A549 (cell line): ENCODE measurements at regions not wholly inside any gene's neighbourhood (a gene's known extent, or its start where the extent isn't known, plus 50 kb on each side); places are given as distances from the start of the nearest gene placed in this dataset.

Experiments used
- ATAC-seq, 2 experiments: fragments of 200-7000 bp in 1 of 2; fragments of >200 bp in 1 of 2; cut with Nextera tagmentation in 1 of 2; cut with Tn5 transposase in 1 of 2; 3 replicates each; pipeline versions ENCODE4 v1.8.0 to v1.9.1; 2018 to 2020; ENCODE audit warnings: mild to moderate bottlenecking in 1 of 2, moderate library complexity in 1 of 2
- CTCF ChIA-PET: fragments of 300-600 bp; sonication (Branson Sonifier 250); formaldehyde crosslinking; extraction: SDS; loops from one replicate; lab custom pipeline; 2021; ENCODE audit warnings: antibody characterized with exemption, inconsistent platforms; lab: Yijun Ruan, JAX
- POLR2A ChIA-PET: fragments of 350-600 bp; formaldehyde crosslinking; extraction: SDS; loops from one replicate; lab custom pipeline; 2021; ENCODE audit warnings: antibody characterized with exemption, inconsistent platforms; lab: Yijun Ruan, JAX
- DNase-seq, 2 experiments: peaks; one replicate each; pipeline versions ENCODE4 v3.0.0 to v3.0.0-alpha.2; 2011 to 2016; ENCODE audit warnings: low read depth in 1 of 2, low spot score in 1 of 2
- FAIRE-seq: peaks from 2 replicates; lab custom pipeline; 2011; peaks lifted over from hg19 to GRCh38; lab: Jason Lieb, UNC
- H3K27ac ChIP-seq, 2 experiments: fragments of >200 bp; sonication (Bioruptor Twin); formaldehyde crosslinking; 3 replicates each; pipeline ENCODE4 v1.5.1; 2016 to 2017
- H3K4me1 ChIP-seq: fragments of >200 bp; sonication (Bioruptor Twin); formaldehyde crosslinking; 3 replicates; pipeline ENCODE4 v1.6.1; 2016
- H3K4me2 ChIP-seq: fragments of >200 bp; sonication (Bioruptor Twin); formaldehyde crosslinking; 3 replicates; pipeline ENCODE4 v1.6.1; 2016
- H3K4me3 ChIP-seq: fragments of >200 bp; sonication (Bioruptor Twin); formaldehyde crosslinking; 3 replicates; pipeline ENCODE4 v1.5.1; 2016
- H3K9me3 ChIP-seq: fragments of >200 bp; sonication (Bioruptor Twin); formaldehyde crosslinking; 3 replicates; pipeline ENCODE4 v1.6.1; 2016
- BCL3 ChIP-seq: fragments of >200 bp; sonication (Bioruptor Twin); formaldehyde crosslinking; IDR thresholded peaks from 3 replicates; pipeline ENCODE4 v1.6.1; 2016
- CBX2 ChIP-seq: fragments of 200-600 bp; sonication (generic); IDR thresholded peaks from 2 replicates; pipeline ENCODE4 v1.6.1; 2016; ENCODE audit warnings: low read depth, mild to moderate bottlenecking, borderline replicate concordance
- CBX8 ChIP-seq: fragments of 200-600 bp; sonication (generic); IDR thresholded peaks from 2 replicates; pipeline ENCODE4 v1.6.1; 2016
- EHMT2 ChIP-seq: fragments of 200-600 bp; sonication (generic); IDR thresholded peaks from 2 replicates; pipeline ENCODE4 v1.6.1; 2016; ENCODE audit warnings: antibody characterized with exemption, low read depth, mild to moderate bottlenecking, moderate library complexity
- EP300 ChIP-seq, 2 experiments: fragments of >200 bp; sonication (Bioruptor Twin); formaldehyde crosslinking; IDR thresholded peaks; 2 replicates in 1 of 2; 3 replicates in 1 of 2; pipeline ENCODE4 v1.6.1; 2016 to 2017
- ESRRA ChIP-seq: fragments of 150-350 bp; IDR thresholded peaks from 2 replicates; pipeline ENCODE4 v1.6.1; 2014; ENCODE audit warnings: mild to moderate bottlenecking, low read length, borderline replicate concordance
- HOXB13 ChIP-seq: fragments of 250-450 bp; sonication (Bioruptor Pico); IDR thresholded peaks from 2 replicates; pipeline ENCODE4 v1.5.0; 2020; ENCODE audit warnings: low read depth, mild to moderate bottlenecking, moderate library complexity
- KDM1A ChIP-seq: fragments of 200-600 bp; sonication (generic); IDR thresholded peaks from 2 replicates; pipeline ENCODE4 v1.6.1; 2016; ENCODE audit warnings: low read depth, mild to moderate bottlenecking
- MAFK ChIP-seq: fragments of 450-650 bp; IDR thresholded peaks from 2 replicates; pipeline ENCODE4 v1.6.1; 2014; ENCODE audit not compliant: partially characterized antibody
- MYC ChIP-seq: IDR thresholded peaks from 2 replicates; pipeline ENCODE4 v1.6.1; 2012; ENCODE audit warnings: mild to moderate bottlenecking, inconsistent platforms, low read length, improper control_type of control experiment, borderline replicate concordance
- NPAS2 ChIP-seq: fragments of 250-450 bp; sonication (Bioruptor Pico); IDR thresholded peaks from 2 replicates; pipeline ENCODE4 v1.8.0; 2022; ENCODE audit warnings: mild to moderate bottlenecking, moderate library complexity, borderline replicate concordance
- RARB ChIP-seq: fragments of 250-450 bp; sonication (Bioruptor Pico); IDR thresholded peaks from 2 replicates; pipeline ENCODE4 v1.8.0; 2021; ENCODE audit warnings: mild to moderate bottlenecking, moderate library complexity
- RCOR1 ChIP-seq: fragments of 150-350 bp; IDR thresholded peaks from 2 replicates; pipeline ENCODE4 v1.6.1; 2014; ENCODE audit warnings: antibody characterized with exemption, low read length, low read depth
- RFX5 ChIP-seq: fragments of 450-650 bp; IDR thresholded peaks from 2 replicates; pipeline ENCODE4 v1.7.1; 2014; ENCODE audit warnings: antibody characterized with exemption, mild to moderate bottlenecking, moderate library complexity
- RNF2 ChIP-seq: fragments of 200-600 bp; sonication (generic); IDR thresholded peaks from 2 replicates; pipeline ENCODE4 v1.6.1; 2016; ENCODE audit warnings: low read depth, mild to moderate bottlenecking, antibody characterized with exemption, moderate library complexity, borderline replicate concordance
- TFCP2L1 ChIP-seq: fragments of 250-450 bp; sonication (Bioruptor Pico); IDR thresholded peaks from 2 replicates; pipeline ENCODE4 v1.5.0; 2021; ENCODE audit warnings: mild to moderate bottlenecking
- ZFP36 ChIP-seq: fragments of 450-650 bp; IDR thresholded peaks from 2 replicates; pipeline ENCODE4 v1.6.1; 2014; ENCODE audit warnings: borderline replicate concordance; ENCODE audit not compliant: partially characterized antibody
- WGBS: methylation state at CpG from one replicate; pipeline ENCODE4 v1.1.6; 2017; ENCODE audit errors: missing lambda C conversion rate; 5-methylcytosine and 5-hydroxymethylcytosine counted together
- TF ChIP-seq, protein P1 (sequence below): fragments of 150-350 bp; IDR thresholded peaks from 2 replicates; pipeline ENCODE4 v1.6.1; 2014; ENCODE audit warnings: low read depth, mild to moderate bottlenecking, low read length
- TF ChIP-seq, protein P2 (sequence below): IDR thresholded peaks from 2 replicates; pipeline ENCODE4 v1.6.1; 2012
- TF ChIP-seq, protein P3 (sequence below): fragments of 200-600 bp; sonication (generic); IDR thresholded peaks from 2 replicates; pipeline ENCODE4 v1.6.1; 2016; ENCODE audit warnings: antibody characterized with exemption, mild to moderate bottlenecking, moderate library complexity

DNA sequence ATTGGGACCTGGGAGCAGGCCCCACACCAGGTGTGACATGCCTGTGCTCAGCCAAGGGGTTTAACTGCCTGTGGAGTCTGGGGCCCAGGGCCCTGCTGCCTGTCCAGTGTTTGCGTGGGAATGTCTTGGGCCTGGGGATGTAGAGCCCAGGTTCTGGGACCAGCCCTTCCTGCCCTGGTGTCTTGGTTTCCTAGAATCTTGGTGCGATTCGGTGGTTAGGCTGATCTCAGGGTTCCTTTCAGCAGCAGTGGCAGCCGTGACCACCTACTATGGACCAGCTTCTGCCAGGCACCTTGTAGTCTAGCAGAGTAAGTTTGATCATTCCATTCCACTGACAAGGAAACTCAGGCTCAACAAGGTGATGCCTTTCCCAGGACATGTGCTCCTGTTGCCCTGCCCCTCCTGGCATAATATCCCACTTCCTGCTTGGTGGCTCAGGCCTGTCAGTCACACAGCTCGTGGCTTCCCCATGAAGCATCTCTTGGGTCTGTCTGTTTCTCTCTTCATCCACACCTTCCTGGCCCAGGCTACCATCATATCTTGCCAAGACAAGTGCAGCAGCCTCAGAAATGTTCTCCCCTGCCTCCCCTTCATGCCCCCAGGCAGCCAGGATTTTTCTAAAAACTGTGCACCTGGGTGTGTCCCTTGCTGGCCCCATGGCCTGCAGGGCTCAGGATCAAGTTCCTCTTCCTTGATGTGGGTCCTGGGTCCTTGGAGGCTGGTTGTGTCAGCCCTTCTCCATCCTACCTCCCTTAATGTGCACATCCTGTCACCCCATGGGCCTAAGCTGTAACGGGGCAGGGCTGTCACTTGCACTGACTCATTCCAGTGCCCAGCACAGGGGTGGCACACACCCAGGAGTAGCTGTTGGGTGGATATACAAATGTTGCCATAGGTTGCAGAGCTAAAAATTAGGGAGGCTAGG lies 101.6 kb downstream of the SLC25A47 start:
- H3K27ac ChIP-seq, result peak overlapping the region; percentile 4 to 50; a peak in 3 of 6 replicates
- peak overlapping the region; percentile 12; the same call in 1 of the 3 replicates for H3K4me2 ChIP-seq
- WGBS, result 93% methylated on average over 6 of the region's 6 CpGs
- no peak for TF ChIP-seq EP300 (IDR thresholded peaks at IDR 0.05)
- no peak for TF ChIP-seq RCOR1
- no peak for TF ChIP-seq CBX8
- no peak for TF ChIP-seq BCL3
- no peak for TF ChIP-seq RARB (CRISPR knock-in tag)
- no peak for TF ChIP-seq RNF2
- TF ChIP-seq, protein P1, sequence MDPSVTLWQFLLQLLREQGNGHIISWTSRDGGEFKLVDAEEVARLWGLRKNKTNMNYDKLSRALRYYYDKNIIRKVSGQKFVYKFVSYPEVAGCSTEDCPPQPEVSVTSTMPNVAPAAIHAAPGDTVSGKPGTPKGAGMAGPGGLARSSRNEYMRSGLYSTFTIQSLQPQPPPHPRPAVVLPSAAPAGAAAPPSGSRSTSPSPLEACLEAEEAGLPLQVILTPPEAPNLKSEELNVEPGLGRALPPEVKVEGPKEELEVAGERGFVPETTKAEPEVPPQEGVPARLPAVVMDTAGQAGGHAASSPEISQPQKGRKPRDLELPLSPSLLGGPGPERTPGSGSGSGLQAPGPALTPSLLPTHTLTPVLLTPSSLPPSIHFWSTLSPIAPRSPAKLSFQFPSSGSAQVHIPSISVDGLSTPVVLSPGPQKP, result no peak
- TF ChIP-seq CBX2, result no peak
- no peak for TF ChIP-seq MAFK
- TF ChIP-seq EHMT2, result no peak
- no peak for TF ChIP-seq TFCP2L1
- TF ChIP-seq RFX5, result no peak
- no peak for TF ChIP-seq ZFP36
- TF ChIP-seq HOXB13 (CRISPR knock-in tag), result no peak
- TF ChIP-seq, protein P2, sequence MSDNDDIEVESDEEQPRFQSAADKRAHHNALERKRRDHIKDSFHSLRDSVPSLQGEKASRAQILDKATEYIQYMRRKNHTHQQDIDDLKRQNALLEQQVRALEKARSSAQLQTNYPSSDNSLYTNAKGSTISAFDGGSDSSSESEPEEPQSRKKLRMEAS, result no peak
- no peak for TF ChIP-seq ESRRA
- no peak for TF ChIP-seq MYC
- TF ChIP-seq KDM1A, result no peak
- TF ChIP-seq, protein P3, sequence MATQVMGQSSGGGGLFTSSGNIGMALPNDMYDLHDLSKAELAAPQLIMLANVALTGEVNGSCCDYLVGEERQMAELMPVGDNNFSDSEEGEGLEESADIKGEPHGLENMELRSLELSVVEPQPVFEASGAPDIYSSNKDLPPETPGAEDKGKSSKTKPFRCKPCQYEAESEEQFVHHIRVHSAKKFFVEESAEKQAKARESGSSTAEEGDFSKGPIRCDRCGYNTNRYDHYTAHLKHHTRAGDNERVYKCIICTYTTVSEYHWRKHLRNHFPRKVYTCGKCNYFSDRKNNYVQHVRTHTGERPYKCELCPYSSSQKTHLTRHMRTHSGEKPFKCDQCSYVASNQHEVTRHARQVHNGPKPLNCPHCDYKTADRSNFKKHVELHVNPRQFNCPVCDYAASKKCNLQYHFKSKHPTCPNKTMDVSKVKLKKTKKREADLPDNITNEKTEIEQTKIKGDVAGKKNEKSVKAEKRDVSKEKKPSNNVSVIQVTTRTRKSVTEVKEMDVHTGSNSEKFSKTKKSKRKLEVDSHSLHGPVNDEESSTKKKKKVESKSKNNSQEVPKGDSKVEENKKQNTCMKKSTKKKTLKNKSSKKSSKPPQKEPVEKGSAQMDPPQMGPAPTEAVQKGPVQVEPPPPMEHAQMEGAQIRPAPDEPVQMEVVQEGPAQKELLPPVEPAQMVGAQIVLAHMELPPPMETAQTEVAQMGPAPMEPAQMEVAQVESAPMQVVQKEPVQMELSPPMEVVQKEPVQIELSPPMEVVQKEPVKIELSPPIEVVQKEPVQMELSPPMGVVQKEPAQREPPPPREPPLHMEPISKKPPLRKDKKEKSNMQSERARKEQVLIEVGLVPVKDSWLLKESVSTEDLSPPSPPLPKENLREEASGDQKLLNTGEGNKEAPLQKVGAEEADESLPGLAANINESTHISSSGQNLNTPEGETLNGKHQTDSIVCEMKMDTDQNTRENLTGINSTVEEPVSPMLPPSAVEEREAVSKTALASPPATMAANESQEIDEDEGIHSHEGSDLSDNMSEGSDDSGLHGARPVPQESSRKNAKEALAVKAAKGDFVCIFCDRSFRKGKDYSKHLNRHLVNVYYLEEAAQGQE, result no peak
- TF ChIP-seq NPAS2 (CRISPR knock-in tag), result no peak
- ChIA-PET CTCF (interaction anchor here (1.3 to 14.8 kb wide), 6 partner anchors 7 to 228 kb away, joined by 3 to 292 read pairs (median 14); no protein-coding TSS in a partner anchor), POLR2A (no interaction called here)
- H3K4me3 ChIP-seq, result no peak overlapping the region
- ATAC-seq, result no peak
- H3K9me3 ChIP-seq, result no peaks in the 10 kb centered on the region
- FAIRE-seq, result no peak
- DNase-seq, result no peak
- peaks cover 24% of the 10 kb centered on the region for H3K4me1 ChIP-seq
